ENCODE measurements at regions not wholly inside any gene's neighbourhood (a gene's known extent, or its start where the extent isn't known, plus 50 kb on each side); places are given as distances from the start of the nearest gene placed in this dataset.

GRCh38 chr14:36245223-36245622, 68.7 kb upstream of the PTCSC3 start:
- intact Hi-C loops (cut with micrococcal nuclease) = loop anchor here (10.0 kb wide), 1 partner anchor 130 kb away; no protein-coding TSS in a partner anchor

- intact Hi-C loops (cut with micrococcal nuclease) = loop anchor here (10.0 kb wide), 1 partner anchor 132 kb away; no protein-coding TSS in a partner anchor
Observed at GRCh38 chr14:36243183-36243582, 66.7 kb upstream of the PTCSC3 start.

GRCh38 chr14:36241183-36241582, 64.7 kb upstream of the PTCSC3 start:
- intact Hi-C loops (cut with micrococcal nuclease) = loop anchor here (10.0 kb wide), 1 partner anchor 134 kb away; no protein-coding TSS in a partner anchor

GRCh38 chr14:36238666-36239363, 62.3 kb upstream of the PTCSC3 start:
- intact Hi-C loops (cut with micrococcal nuclease) = no loop called here

- intact Hi-C loops (cut with micrococcal nuclease) = no loop called here
Observed at GRCh38 chr14:36233217-36233616, 56.7 kb upstream of the PTCSC3 start.

- intact Hi-C loops (cut with micrococcal nuclease) = no loop called here
Observed at GRCh38 chr14:36229262-36229661, 52.7 kb upstream of the PTCSC3 start.

GRCh38 chr14:36227802-36228201, 51.3 kb upstream of the PTCSC3 start:
- intact Hi-C loops (cut with micrococcal nuclease) = no loop called here

- intact Hi-C loops (cut with micrococcal nuclease) = no loop called here
Observed at GRCh38 chr14:36227344-36227743, 50.8 kb upstream of the PTCSC3 start.
